OCI-LY1 (cell line): ENCODE measurements at regions not wholly inside any gene's neighbourhood (a gene's known extent, or its start where the extent isn't known, plus 50 kb on each side); places are given as distances from the start of the nearest gene placed in this dataset.

Source experiments
- H2AFZ ChIP-seq: fragments of 200-600 bp; sonication (generic), shearing (Covaris generic); 2 replicates; pipeline ENCODE4 v1.6.0; 2014; ENCODE audit warnings: antibody characterized with exemption, mild to moderate bottlenecking, low read length
- H3F3A ChIP-seq: fragments of 200-600 bp; sonication (generic), shearing (Covaris generic); 2 replicates; pipeline ENCODE4 v1.6.0; 2014; ENCODE audit warnings: mild to moderate bottlenecking, antibody characterized with exemption, low read length, moderate library complexity; ENCODE audit not compliant: insufficient read depth
- H3K27ac ChIP-seq: fragments of 200-600 bp; sonication (generic); 2 replicates; pipeline ENCODE4 v1.5.1; 2014; ENCODE audit warnings: low read length, mixed run types, mild to moderate bottlenecking, low read depth; ENCODE audit not compliant: poor library complexity, severe bottlenecking
- H3K27me3 ChIP-seq: fragments of 200-600 bp; sonication (generic); 2 replicates; pipeline ENCODE4 v1.6.0; 2014; ENCODE audit warnings: antibody characterized with exemption, mild to moderate bottlenecking, low read length, moderate library complexity; ENCODE audit not compliant: insufficient read depth
- H3K36me3 ChIP-seq: fragments of 200-600 bp; sonication (generic); 2 replicates; pipeline ENCODE4 v1.6.1; 2014; ENCODE audit warnings: mild to moderate bottlenecking, antibody characterized with exemption, low read length, moderate library complexity, mixed read lengths; ENCODE audit not compliant: insufficient read depth
- H3K4me1 ChIP-seq: fragments of 200-600 bp; sonication (generic); 2 replicates; pipeline ENCODE4 v1.5.1; 2014; ENCODE audit warnings: mild to moderate bottlenecking, low read length, moderate library complexity; ENCODE audit not compliant: insufficient read depth, severe bottlenecking
- H3K4me2 ChIP-seq: fragments of 200-600 bp; sonication (generic), shearing (Covaris generic); 2 replicates; pipeline ENCODE4 v1.6.1; 2014; ENCODE audit warnings: low read length
- H3K4me3 ChIP-seq: fragments of 200-600 bp; sonication (generic); 2 replicates; pipeline ENCODE4 v1.5.1; 2014; ENCODE audit warnings: low read length, low read depth, mild to moderate bottlenecking, mixed read lengths; ENCODE audit not compliant: poor library complexity, severe bottlenecking
- H3K79me2 ChIP-seq: fragments of 200-600 bp; shearing (Covaris generic); 2 replicates; pipeline ENCODE4 v1.6.1; 2016; ENCODE audit warnings: mixed run types, low read length, mixed read lengths; ENCODE audit not compliant: insufficient read depth
- H3K9ac ChIP-seq: fragments of 200-600 bp; sonication (generic), shearing (Covaris generic); 2 replicates; pipeline ENCODE4 v1.6.1; 2014; ENCODE audit warnings: mild to moderate bottlenecking, low read length, mixed read lengths
- H3K9me2 ChIP-seq: fragments of 200-600 bp; sonication (generic), shearing (Covaris generic); 2 replicates; pipeline ENCODE4 v1.6.1; 2014; ENCODE audit warnings: low read depth, mild to moderate bottlenecking, low read length, mixed read lengths
- H3K9me3 ChIP-seq: fragments of 200-600 bp; shearing (Covaris generic); 2 replicates; pipeline ENCODE4 v1.6.1; 2014; ENCODE audit warnings: low read length, mixed read lengths
- H4K20me1 ChIP-seq: fragments of 200-600 bp; sonication (generic), shearing (Covaris generic); 2 replicates; pipeline ENCODE4 v1.6.0; 2016; ENCODE audit warnings: mild to moderate bottlenecking, low read length; ENCODE audit not compliant: insufficient read depth
- EZH2 ChIP-seq: fragments of 200-600 bp; sonication (generic), shearing (Covaris generic); IDR thresholded peaks from 2 replicates; pipeline ENCODE4 v1.8.0; 2017; ENCODE audit warnings: borderline replicate concordance, mixed run types, mild to moderate bottlenecking, antibody characterized with exemption, low read length, moderate library complexity, mixed read lengths
- TF ChIP-seq, protein P1 (sequence below): fragments of 200-600 bp; sonication (generic), shearing (Covaris generic); IDR thresholded peaks from 2 replicates; pipeline ENCODE4 v1.5.1; 2017; ENCODE audit warnings: mild to moderate bottlenecking, antibody characterized with exemption, low read length, moderate library complexity, mixed read lengths

DNA sequence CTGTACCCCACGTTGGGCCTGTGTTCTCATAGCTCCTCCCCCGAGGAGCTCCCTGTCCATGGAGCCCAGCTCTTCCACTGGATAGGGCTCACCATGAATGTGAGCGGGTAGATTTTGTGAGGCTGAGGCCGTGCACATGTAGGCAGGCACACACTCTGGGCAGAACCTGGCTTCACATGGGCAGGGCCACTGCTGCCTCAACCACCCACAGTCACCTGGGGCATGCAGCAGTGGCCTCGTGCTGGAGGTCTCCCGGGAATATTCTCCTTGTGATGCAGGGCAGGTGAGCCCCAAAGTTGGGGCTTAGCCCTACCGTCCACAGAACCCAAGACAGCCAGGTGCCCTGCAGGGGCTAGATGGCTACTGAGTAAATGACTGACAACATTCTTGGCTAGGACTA, 116.6 kb downstream of the TMEM130 start:
- TF ChIP-seq, protein P1, sequence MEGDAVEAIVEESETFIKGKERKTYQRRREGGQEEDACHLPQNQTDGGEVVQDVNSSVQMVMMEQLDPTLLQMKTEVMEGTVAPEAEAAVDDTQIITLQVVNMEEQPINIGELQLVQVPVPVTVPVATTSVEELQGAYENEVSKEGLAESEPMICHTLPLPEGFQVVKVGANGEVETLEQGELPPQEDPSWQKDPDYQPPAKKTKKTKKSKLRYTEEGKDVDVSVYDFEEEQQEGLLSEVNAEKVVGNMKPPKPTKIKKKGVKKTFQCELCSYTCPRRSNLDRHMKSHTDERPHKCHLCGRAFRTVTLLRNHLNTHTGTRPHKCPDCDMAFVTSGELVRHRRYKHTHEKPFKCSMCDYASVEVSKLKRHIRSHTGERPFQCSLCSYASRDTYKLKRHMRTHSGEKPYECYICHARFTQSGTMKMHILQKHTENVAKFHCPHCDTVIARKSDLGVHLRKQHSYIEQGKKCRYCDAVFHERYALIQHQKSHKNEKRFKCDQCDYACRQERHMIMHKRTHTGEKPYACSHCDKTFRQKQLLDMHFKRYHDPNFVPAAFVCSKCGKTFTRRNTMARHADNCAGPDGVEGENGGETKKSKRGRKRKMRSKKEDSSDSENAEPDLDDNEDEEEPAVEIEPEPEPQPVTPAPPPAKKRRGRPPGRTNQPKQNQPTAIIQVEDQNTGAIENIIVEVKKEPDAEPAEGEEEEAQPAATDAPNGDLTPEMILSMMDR = no peak
- TF ChIP-seq EZH2 = no peak
- no peak overlapping the region for H3K4me3 ChIP-seq
- no peak overlapping the region for H3K9ac ChIP-seq
- no peak overlapping the region for H3K27ac ChIP-seq
- no peaks in the 10 kb centered on the region for H3K36me3 ChIP-seq
- peaks cover 6% of the 10 kb centered on the region; the same call in 1 of the 2 replicates for H3K27me3 ChIP-seq
- H3K4me2 ChIP-seq = no peak overlapping the region
- H3K9me2 ChIP-seq = no peaks in the 10 kb centered on the region
- H4K20me1 ChIP-seq = no peaks in the 10 kb centered on the region
- H3K4me1 ChIP-seq = peaks cover 3% of the 10 kb centered on the region
- H3F3A ChIP-seq = no peaks in the 10 kb centered on the region
- H2AFZ ChIP-seq = no peak overlapping the region
- H3K9me3 ChIP-seq = no peaks in the 10 kb centered on the region
- H3K79me2 ChIP-seq = no peaks in the 10 kb centered on the region

DNA sequence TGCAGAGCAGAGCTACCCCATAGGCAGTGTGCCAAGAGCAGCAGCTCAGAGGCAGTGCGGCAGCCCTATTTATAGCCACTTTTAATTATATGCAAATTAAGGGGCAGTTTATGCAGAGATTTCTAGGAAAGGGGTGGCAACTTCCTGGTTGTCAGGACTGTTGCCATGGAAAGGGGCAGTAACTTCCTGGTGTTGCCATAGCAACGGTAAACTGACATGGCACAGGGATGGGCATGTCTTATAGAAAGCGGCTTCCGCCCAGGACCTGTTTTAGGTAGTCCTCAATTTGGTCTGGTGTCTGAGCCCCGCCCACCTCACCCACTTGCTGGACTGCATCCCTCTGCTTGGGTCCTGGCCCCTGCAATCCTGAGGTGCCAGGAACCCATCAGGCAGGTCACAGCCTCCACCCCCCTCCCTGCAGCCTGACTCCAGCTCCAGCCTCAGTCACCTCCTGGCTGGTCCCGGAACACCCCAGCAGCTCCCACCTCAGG, 115.8 kb downstream of the TMEM130 start:
- H3K27me3 ChIP-seq = peaks cover 13% of the 10 kb centered on the region; the same call in 1 of the 2 replicates
- no peak overlapping the region for H3K27ac ChIP-seq

DNA sequence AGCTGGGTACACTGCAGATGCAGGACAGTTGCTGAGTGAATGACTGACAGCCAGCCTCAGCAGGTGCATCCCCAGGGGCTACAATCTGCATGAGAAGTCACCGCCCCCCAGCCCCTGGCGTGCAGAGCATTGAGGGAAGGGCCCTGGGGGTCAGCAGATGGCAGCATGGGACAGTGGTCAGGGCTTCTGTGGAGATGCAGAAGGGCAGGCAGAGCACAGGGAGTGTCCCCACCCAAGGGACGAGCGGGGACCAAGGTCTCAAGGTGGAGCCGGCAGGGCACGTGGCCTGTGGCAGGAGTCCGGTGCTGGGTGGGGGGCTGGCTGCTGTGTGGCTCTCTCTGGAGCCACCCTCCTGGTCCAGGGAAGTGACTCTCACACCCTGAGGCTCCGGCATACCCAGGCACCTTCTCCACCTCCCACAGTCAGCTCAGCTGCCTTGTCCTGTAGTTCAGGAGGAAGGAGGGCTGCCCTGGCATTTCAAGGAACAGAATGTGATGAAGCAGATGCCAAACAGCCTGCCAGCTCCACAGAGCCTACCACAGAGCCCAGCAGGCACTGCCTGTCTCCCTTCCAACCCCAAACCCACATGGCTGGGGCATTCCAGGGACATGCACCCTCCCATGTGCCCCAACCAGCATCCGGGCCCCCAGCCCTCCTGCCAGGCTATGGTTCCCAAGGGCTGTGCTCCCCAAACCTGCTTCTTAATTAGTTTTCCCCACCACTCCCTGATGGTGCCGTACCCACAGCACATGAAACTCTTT, 114.5 kb downstream of the TMEM130 start:
- no peaks in the 10 kb centered on the region for H4K20me1 ChIP-seq
- H3K9me3 ChIP-seq = no peaks in the 10 kb centered on the region
- no peak overlapping the region for H3K9ac ChIP-seq
- H3K27ac ChIP-seq = no peak overlapping the region
- H2AFZ ChIP-seq = no peak overlapping the region
- H3K4me3 ChIP-seq = no peak overlapping the region
- TF ChIP-seq, protein P1 = no peak
- no peak for TF ChIP-seq EZH2
- no peaks in the 10 kb centered on the region for H3K36me3 ChIP-seq
- no peaks in the 10 kb centered on the region for H3K9me2 ChIP-seq
- H3K79me2 ChIP-seq = no peaks in the 10 kb centered on the region
- H3K4me2 ChIP-seq = no peak overlapping the region
- H3K27me3 ChIP-seq = peaks cover 19% of the 10 kb centered on the region; the same call in 1 of the 2 replicates
- H3K4me1 ChIP-seq = peaks cover 3% of the 10 kb centered on the region
- no peaks in the 10 kb centered on the region for H3F3A ChIP-seq

More for the DNA sequence above, 115.8 kb downstream of the TMEM130 start:
- Histone ChIP-seq H3F3A (no peaks in the 10 kb centered on the region), H3K4me3 (no peak overlapping the region), H3K4me2 (no peak overlapping the region), H3K36me3 (no peaks in the 10 kb centered on the region), H3K9ac (no peak overlapping the region), H3K9me3 (no peaks in the 10 kb centered on the region), H3K9me2 (no peaks in the 10 kb centered on the region), H3K79me2 (no peaks in the 10 kb centered on the region), H2AFZ (no peak overlapping the region), H3K4me1 (peaks cover 3% of the 10 kb centered on the region), H4K20me1 (no peaks in the 10 kb centered on the region)
- TF ChIP-seq EZH2 = no peak
- TF ChIP-seq, protein P1 = no peak
